GM12878 (cell line): ENCODE measurements at regions not wholly inside any gene's neighbourhood (a gene's known extent, or its start where the extent isn't known, plus 50 kb on each side); places are given as distances from the start of the nearest gene placed in this dataset.

Source experiments
- ATAC-seq: fragments of 200-7000 bp; cut with Tn5 transposase; 3 replicates; pipeline ENCODE4 v1.9.1; 2020; ENCODE audit warnings: mild to moderate bottlenecking, moderate library complexity
- BruUV-seq: library from RNA; stranded (reverse); fragments of 400-500 nt; replicated peaks from 2 replicates; lab custom pipeline; 2021; lab: Mats Ljungman, UMichigan
- CTCF ChIA-PET: fragments of 300-600 bp; sonication (Branson Sonifier 250); formaldehyde crosslinking; extraction: SDS; loops from one replicate; lab custom pipeline; 2021; ENCODE audit warnings: inconsistent platforms; lab: Yijun Ruan, JAX
- POLR2A ChIA-PET: fragments of 350-600 bp; formaldehyde crosslinking; extraction: SDS; loops from one replicate; lab custom pipeline; 2021; ENCODE audit warnings: inconsistent platforms; lab: Charles Lee
- RAD21 ChIA-PET: fragments of 300-600 bp; sonication (Branson Sonifier 250); formaldehyde crosslinking; loops from one replicate; lab custom pipeline; 2023; ENCODE audit warnings: antibody characterized with exemption; ENCODE audit not compliant: unreplicated experiment; lab: Charles Lee
- SMC1A ChIA-PET: fragments of 300-600 bp; sonication (Branson Sonifier 250); formaldehyde crosslinking; loops from one replicate; lab custom pipeline; 2023; ENCODE audit not compliant: unreplicated experiment, uncharacterized antibody; lab: Charles Lee
- DNase-seq: peaks from one replicate; pipeline ENCODE4 v3.0.0-alpha.2; 2011; ENCODE audit warnings: low read depth, low spot score
- FAIRE-seq: peaks from 3 replicates; lab custom pipeline; 2011; peaks lifted over from hg19 to GRCh38; lab: Jason Lieb, UNC
- H2AFZ ChIP-seq: 2 replicates; pipeline ENCODE4 v1.6.0; 2011; ENCODE audit warnings: low read depth, low read length, control low read depth; ENCODE audit not compliant: control insufficient read depth
- H3K27ac ChIP-seq: 2 replicates; pipeline ENCODE4 v1.5.1; 2011; ENCODE audit warnings: control low read depth; ENCODE audit not compliant: control insufficient read depth, insufficient read depth
- H3K27me3 ChIP-seq, 2 experiments: replicated peaks in 1 of 2; 2 replicates each; pipeline versions ENCODE4 v1.6.0 to v1.6.1; 2011; ENCODE audit warnings: low read length in 1 of 2; ENCODE audit not compliant: control insufficient read depth in 2 of 2, insufficient read depth in 2 of 2
- H3K36me3 ChIP-seq, 2 experiments: 2 replicates each; pipeline ENCODE4 v1.5.1; 2011; ENCODE audit warnings: low read length in 1 of 2; ENCODE audit not compliant: control insufficient read depth in 2 of 2, insufficient read depth in 2 of 2
- H3K4me1 ChIP-seq: 2 replicates; pipeline ENCODE4 v1.6.1; 2011; ENCODE audit warnings: mild to moderate bottlenecking, low read length, moderate library complexity, mixed read lengths; ENCODE audit not compliant: control insufficient read depth, insufficient read depth
- H3K4me2 ChIP-seq: 2 replicates; pipeline ENCODE4 v1.6.0; 2011; ENCODE audit warnings: control low read depth; ENCODE audit not compliant: control insufficient read depth, insufficient read depth
- H3K4me3 ChIP-seq: fragments of 200-600 bp; sonication (generic); 2 replicates; pipeline ENCODE4 v1.5.1; 2016
- H3K79me2 ChIP-seq: 2 replicates; pipeline ENCODE4 v1.6.0; 2011; ENCODE audit warnings: low read length; ENCODE audit not compliant: control insufficient read depth, insufficient read depth
- H3K9ac ChIP-seq: 2 replicates; pipeline ENCODE4 v1.8.0; 2011; ENCODE audit warnings: low read length, control low read depth, mixed read lengths; ENCODE audit not compliant: control insufficient read depth, insufficient read depth
- H3K9me3 ChIP-seq: replicated peaks from 3 replicates; pipeline ENCODE4 v1.5.1; 2011; ENCODE audit warnings: mild to moderate bottlenecking, low read length; ENCODE audit not compliant: control insufficient read depth, insufficient read depth
- H4K20me1 ChIP-seq: 2 replicates; pipeline ENCODE4 v1.6.0; 2011; ENCODE audit not compliant: control insufficient read depth, insufficient read depth
- BHLHE40 ChIP-seq, 2 experiments: fragments of 450-650 bp in 1 of 2; IDR thresholded peaks; 2 replicates each; pipeline ENCODE4 v1.6.1; 2011 to 2017; ENCODE audit warnings: low read depth in 2 of 2, borderline replicate concordance in 1 of 2, improper control_type of control experiment in 1 of 2, low read length in 1 of 2, mild to moderate bottlenecking in 1 of 2
- MLLT1 ChIP-seq: fragments of 450-650 bp; IDR thresholded peaks from 2 replicates; pipeline ENCODE4 v1.6.1; 2016; ENCODE audit warnings: mild to moderate bottlenecking
- POLR2AphosphoS5 ChIP-seq: IDR thresholded peaks from 2 replicates; pipeline ENCODE4 v1.6.1; 2011; ENCODE audit warnings: mild to moderate bottlenecking, low read length, inconsistent platforms
- SMAD1 ChIP-seq: fragments of 450-650 bp; IDR thresholded peaks from 2 replicates; pipeline ENCODE4 v1.6.1; 2018; ENCODE audit warnings: mild to moderate bottlenecking, low read depth; ENCODE audit not compliant: partially characterized antibody
- SMC3 ChIP-seq: IDR thresholded peaks from 2 replicates; pipeline ENCODE4 v1.6.1; 2011; ENCODE audit warnings: low read length, improper control_type of control experiment, borderline replicate concordance
- SRF ChIP-seq, 2 experiments: IDR thresholded peaks; 2 replicates each; pipeline ENCODE4 v1.6.1; 2011; ENCODE audit warnings: low read depth in 2 of 2, low read length in 2 of 2, mild to moderate bottlenecking in 1 of 2, moderate library complexity in 1 of 2
- WGBS: methylation state at CpG from one replicate; pipeline ENCODE4 v1.1.6; 2016; ENCODE audit warnings: low lambda C conversion rate; ENCODE audit not compliant: insufficient replicate concordance, insufficient coverage; ENCODE audit errors: missing lambda C conversion rate; 5-methylcytosine and 5-hydroxymethylcytosine counted together
- in situ Hi-C: fragments of 300-500 bp; cut with MboI; formaldehyde crosslinking; loops from 9 replicates; pipeline ENCODE4 v1.14.3; 2018; ENCODE audit warnings: mixed read lengths
- intact Hi-C: fragments of 100-400 bp; cut with micrococcal nuclease; formaldehyde crosslinking; loops from one replicate; pipeline ENCODE4 v1.14.2; 2022; ENCODE audit not compliant: unreplicated experiment
- TF ChIP-seq, protein P1 (sequence below): fragments of 450-650 bp; IDR thresholded peaks from 2 replicates; pipeline ENCODE4 v1.6.1; 2016; ENCODE audit warnings: mild to moderate bottlenecking, moderate library complexity, borderline replicate concordance

GRCh38 chr1:213325482-213325881 is 274.4 kb downstream of the RPS6KC1 start:
- intact Hi-C loops = no loop called here
- ATAC-seq (no peak), DNase-seq (no peak), FAIRE-seq (no peak)
- ChIA-PET SMC1A (no interaction called here), CTCF (no interaction called here), POLR2A (no interaction called here), RAD21 (no interaction called here)
- Histone ChIP-seq H3K4me2 (no peak overlapping the region), H3K4me1 (no peaks in the 10 kb centered on the region), H2AFZ (peak overlapping the region; percentile 17; the same call in 1 of the 2 replicates), H3K27me3 (no peaks in the 10 kb centered on the region), H3K36me3 (no peaks in the 10 kb centered on the region), H3K27ac (no peak overlapping the region), H3K4me3 (no peak overlapping the region), H3K9ac (no peak overlapping the region), H3K79me2 (no peaks in the 10 kb centered on the region), H4K20me1 (no peaks in the 10 kb centered on the region), H3K9me3 (no peaks in the 10 kb centered on the region)
- in situ Hi-C loops = no loop called here
- TF ChIP-seq BHLHE40 (IDR thresholded peaks at IDR 0.05; ENCODE audit: borderline replicate concordance in 1 of 2, low read depth in 2 of 2, low read length in 1 of 2) (no peak), SMAD1 (no peak), SMC3 (no peak), MLLT1 (no peak), POLR2AphosphoS5 (no peak), SRF (IDR thresholded peaks at IDR 0.05; ENCODE audit: low read depth in 2 of 2, low read length in 2 of 2) (no peak)
- TF ChIP-seq, protein P1, sequence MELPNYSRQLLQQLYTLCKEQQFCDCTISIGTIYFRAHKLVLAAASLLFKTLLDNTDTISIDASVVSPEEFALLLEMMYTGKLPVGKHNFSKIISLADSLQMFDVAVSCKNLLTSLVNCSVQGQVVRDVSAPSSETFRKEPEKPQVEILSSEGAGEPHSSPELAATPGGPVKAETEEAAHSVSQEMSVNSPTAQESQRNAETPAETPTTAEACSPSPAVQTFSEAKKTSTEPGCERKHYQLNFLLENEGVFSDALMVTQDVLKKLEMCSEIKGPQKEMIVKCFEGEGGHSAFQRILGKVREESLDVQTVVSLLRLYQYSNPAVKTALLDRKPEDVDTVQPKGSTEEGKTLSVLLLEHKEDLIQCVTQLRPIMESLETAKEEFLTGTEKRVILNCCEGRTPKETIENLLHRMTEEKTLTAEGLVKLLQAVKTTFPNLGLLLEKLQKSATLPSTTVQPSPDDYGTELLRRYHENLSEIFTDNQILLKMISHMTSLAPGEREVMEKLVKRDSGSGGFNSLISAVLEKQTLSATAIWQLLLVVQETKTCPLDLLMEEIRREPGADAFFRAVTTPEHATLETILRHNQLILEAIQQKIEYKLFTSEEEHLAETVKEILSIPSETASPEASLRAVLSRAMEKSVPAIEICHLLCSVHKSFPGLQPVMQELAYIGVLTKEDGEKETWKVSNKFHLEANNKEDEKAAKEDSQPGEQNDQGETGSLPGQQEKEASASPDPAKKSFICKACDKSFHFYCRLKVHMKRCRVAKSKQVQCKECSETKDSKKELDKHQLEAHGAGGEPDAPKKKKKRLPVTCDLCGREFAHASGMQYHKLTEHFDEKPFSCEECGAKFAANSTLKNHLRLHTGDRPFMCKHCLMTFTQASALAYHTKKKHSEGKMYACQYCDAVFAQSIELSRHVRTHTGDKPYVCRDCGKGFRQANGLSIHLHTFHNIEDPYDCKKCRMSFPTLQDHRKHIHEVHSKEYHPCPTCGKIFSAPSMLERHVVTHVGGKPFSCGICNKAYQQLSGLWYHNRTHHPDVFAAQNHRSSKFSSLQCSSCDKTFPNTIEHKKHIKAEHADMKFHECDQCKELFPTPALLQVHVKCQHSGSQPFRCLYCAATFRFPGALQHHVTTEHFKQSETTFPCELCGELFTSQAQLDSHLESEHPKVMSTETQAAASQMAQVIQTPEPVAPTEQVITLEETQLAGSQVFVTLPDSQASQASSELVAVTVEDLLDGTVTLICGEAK = no peak
- BruUV-seq = no TSS peak
- WGBS = 49% methylated on average over 9 of the region's 9 CpGs
